ENCODE measurements at regions not wholly inside any gene's neighbourhood (a gene's known extent, or its start where the extent isn't known, plus 50 kb on each side); places are given as distances from the start of the nearest gene placed in this dataset.

- no peak for DNase-seq (ENCODE audit: low read depth)
These were observed 50.0 kb upstream of the CLDN5 start for GRCh38 chr22:19574247-19574646.

- peak; percentile 36 for DNase-seq (ENCODE audit: low read depth)
These were observed 52.5 kb upstream of the CLDN5 start for GRCh38 chr22:19576460-19577421.

GRCh38 chr22:19577422-19577966 is 53.3 kb upstream of the CLDN5 start:
- DNase-seq (ENCODE audit: low read depth): no peak

GRCh38 chr22:19578180-19579004 is 54.2 kb upstream of the CLDN5 start:
- no peak for DNase-seq (ENCODE audit: low read depth)

- DNase-seq (ENCODE audit: low read depth): no peak
These were observed 55.1 kb upstream of the CLDN5 start for GRCh38 chr22:19579115-19579811.

GRCh38 chr22:19579880-19580279 is 55.7 kb upstream of the CLDN5 start:
- DNase-seq (ENCODE audit: low read depth): no peak

GRCh38 chr22:19580291-19580890 is 56.2 kb upstream of the CLDN5 start:
- no peak for DNase-seq (ENCODE audit: low read depth)

- no peak for DNase-seq (ENCODE audit: low read depth)
These were observed 58.0 kb upstream of the CLDN5 start for GRCh38 chr22:19582033-19582693.

- DNase-seq (ENCODE audit: low read depth): no peak
These were observed 62.9 kb upstream of the CLDN5 start for GRCh38 chr22:19586922-19587684.

GRCh38 chr22:19590696-19591095 is 66.5 kb upstream of the CLDN5 start:
- no peak for DNase-seq (ENCODE audit: low read depth)

- no peak for DNase-seq (ENCODE audit: low read depth)
These were observed 67.4 kb upstream of the CLDN5 start for GRCh38 chr22:19591568-19591967.

GRCh38 chr22:19592464-19592863 is 68.3 kb upstream of the CLDN5 start:
- no peak for DNase-seq (ENCODE audit: low read depth)

GRCh38 chr22:19593991-19594569 is 69.9 kb upstream of the CLDN5 start:
- no peak for DNase-seq (ENCODE audit: low read depth)

GRCh38 chr22:19595532-19595931 is 71.3 kb upstream of the CLDN5 start:
- no peak for DNase-seq (ENCODE audit: low read depth)

- DNase-seq (ENCODE audit: low read depth): no peak
These were observed 72.6 kb upstream of the CLDN5 start for GRCh38 chr22:19596680-19597398.

GRCh38 chr22:19597399-19597735 is 73.2 kb upstream of the CLDN5 start:
- DNase-seq (ENCODE audit: low read depth): no peak

GRCh38 chr22:19598054-19598855 is 74.0 kb upstream of the CLDN5 start:
- no peak for DNase-seq (ENCODE audit: low read depth)

- DNase-seq (ENCODE audit: low read depth): no peak
These were observed 74.8 kb upstream of the CLDN5 start for GRCh38 chr22:19599004-19599403.
